ENCODE measurements at regions not wholly inside any gene's neighbourhood (a gene's known extent, or its start where the extent isn't known, plus 50 kb on each side); places are given as distances from the start of the nearest gene placed in this dataset.

DNA sequence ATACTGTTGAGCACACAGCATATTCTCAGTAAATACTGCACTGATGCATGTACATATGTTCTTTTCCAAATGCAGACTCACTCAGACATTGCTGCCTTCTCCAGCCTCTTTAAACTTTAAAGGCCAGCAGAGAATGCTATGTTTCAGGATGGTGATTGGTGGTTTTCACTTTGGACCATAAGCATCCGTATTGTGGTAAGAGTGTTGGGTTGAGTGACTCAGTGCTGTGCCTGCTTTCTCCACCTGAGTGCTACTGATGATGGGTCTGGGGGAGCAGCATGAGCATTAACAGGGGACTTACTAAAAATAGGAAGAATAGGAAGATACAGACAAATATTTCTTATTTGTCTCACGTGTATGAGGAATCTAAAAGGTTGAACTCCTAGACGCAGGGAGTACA is 56.3 kb upstream of the ZNF92 start:
- TF ChIP-seq TAF1 (IDR thresholded peaks at IDR 0.05; ENCODE audit: borderline replicate concordance, low read depth, low read length): no peak
- TF ChIP-seq POLR2A (IDR thresholded peaks at IDR 0.05; ENCODE audit: low read depth, low read length): no peak

Measured in GM12892 (cell line).